Choroid plexus epithelial cell (primary cell): ENCODE measurements at regions not wholly inside any gene's neighbourhood (a gene's known extent, or its start where the extent isn't known, plus 50 kb on each side); places are given as distances from the start of the nearest gene placed in this dataset.
A peak's percentile ranks its signal among the peaks of the same experiment; 100 is the strongest.

Experiments used
- DNase-seq: peaks from one replicate; pipeline ENCODE4 v3.0.0-alpha.2; 2010; ENCODE audit warnings: low read depth
- H3K4me3 ChIP-seq: 2 replicates; pipeline ENCODE4 v1.5.1; 2011; ENCODE audit warnings: low read depth, mild to moderate bottlenecking, control low read depth, low read length, moderate library complexity
- CTCF ChIP-seq: conservative IDR thresholded peaks from 2 replicates; pipeline ENCODE4 v1.5.1; 2011; ENCODE audit warnings: low read depth, mild to moderate bottlenecking, control low read depth, inconsistent platforms, low read length, moderate library complexity

GRCh38 chr2:145096582-145096981 lies 576.7 kb upstream of the ZEB2 start:
- peak; percentile 44 for DNase-seq
- no peak overlapping the region for H3K4me3 ChIP-seq
- no peak for TF ChIP-seq CTCF

- peak; percentile 64 for DNase-seq
- H3K4me3 ChIP-seq, result no peak overlapping the region
These were observed 575.9 kb upstream of the ZEB2 start for GRCh38 chr2:145095641-145096435.

GRCh38 chr2:145094370-145094769 lies 574.5 kb upstream of the ZEB2 start:
- DNase-seq, result peak; percentile 51
- H3K4me3 ChIP-seq, result no peak overlapping the region
- TF ChIP-seq CTCF, result no peak

More at GRCh38 chr2:145095641-145096435, 575.9 kb upstream of the ZEB2 start:
- TF ChIP-seq CTCF, result no peak

- DNase-seq, result no peak
- no peak overlapping the region for H3K4me3 ChIP-seq
- no peak for TF ChIP-seq CTCF
These were observed 572.0 kb upstream of the ZEB2 start for GRCh38 chr2:145091967-145092366.

- peak; percentile 13 for DNase-seq
- no peak for TF ChIP-seq CTCF
- no peak overlapping the region for H3K4me3 ChIP-seq
These were observed 571.2 kb upstream of the ZEB2 start for GRCh38 chr2:145090841-145091761.

- no peak overlapping the region for H3K4me3 ChIP-seq
- peak; percentile 10 for DNase-seq
- no peak for TF ChIP-seq CTCF
These were observed 568.8 kb upstream of the ZEB2 start for GRCh38 chr2:145088756-145089155.
